ENCODE measurements at regions not wholly inside any gene's neighbourhood (a gene's known extent, or its start where the extent isn't known, plus 50 kb on each side); places are given as distances from the start of the nearest gene placed in this dataset.

DNA sequence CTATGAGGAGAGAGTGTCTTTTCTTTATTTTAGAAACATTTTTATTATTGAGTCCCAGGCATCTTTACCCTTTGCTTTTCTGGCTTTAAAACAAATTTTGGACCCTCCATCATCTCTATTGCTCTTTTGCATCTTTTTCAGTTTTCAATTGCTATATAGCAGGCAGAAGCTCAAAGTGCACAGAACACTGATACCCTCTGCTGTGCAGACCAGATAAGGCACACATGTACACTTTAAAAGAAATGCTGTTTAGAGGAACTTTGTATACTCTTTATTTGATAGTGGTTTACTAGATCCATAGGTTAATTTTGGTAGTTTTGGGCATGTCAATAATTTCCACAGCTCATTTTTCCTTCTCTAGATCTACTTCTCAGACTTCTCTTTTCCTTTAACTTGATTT is 324.2 kb downstream of the SH2D4B start:
- no peak for DNase-seq

DNA sequence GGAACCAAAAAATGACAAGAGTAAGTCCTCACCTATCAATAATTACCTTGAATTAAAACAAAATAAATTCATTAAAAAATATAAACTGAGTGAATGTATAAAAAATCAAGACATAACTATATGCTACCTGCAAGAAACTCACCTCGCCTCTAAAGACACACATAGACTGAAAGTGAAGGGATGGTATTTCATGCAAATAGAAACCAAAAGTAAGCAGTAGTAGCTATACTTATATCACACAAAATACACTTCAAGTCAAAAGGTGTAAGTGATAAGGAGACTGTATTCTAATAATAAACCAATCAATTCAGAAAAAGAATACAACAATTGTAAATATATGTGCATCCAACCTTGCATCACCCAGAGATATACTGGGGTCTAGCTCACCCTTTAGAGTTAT is 332.6 kb downstream of the SH2D4B start:
- no peak for DNase-seq

DNA sequence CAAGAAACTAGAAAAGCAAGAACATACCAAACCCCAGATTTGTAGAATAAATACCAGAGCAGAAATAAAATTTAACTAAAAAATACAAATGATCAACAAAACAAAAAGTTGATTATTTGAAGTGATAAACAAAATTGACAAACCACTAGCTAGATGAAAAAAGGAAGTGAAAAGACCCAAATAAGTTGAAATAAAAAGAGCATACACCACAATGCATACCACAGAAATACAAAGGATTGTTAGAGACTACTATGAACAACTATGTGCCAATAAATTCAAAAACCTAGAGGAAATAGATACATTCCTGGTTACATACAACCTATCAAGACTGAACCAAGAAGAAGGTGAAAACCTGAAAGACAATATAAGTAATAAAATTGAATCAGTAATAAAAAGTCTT is 333.4 kb downstream of the SH2D4B start:
- no peak for DNase-seq

DNA sequence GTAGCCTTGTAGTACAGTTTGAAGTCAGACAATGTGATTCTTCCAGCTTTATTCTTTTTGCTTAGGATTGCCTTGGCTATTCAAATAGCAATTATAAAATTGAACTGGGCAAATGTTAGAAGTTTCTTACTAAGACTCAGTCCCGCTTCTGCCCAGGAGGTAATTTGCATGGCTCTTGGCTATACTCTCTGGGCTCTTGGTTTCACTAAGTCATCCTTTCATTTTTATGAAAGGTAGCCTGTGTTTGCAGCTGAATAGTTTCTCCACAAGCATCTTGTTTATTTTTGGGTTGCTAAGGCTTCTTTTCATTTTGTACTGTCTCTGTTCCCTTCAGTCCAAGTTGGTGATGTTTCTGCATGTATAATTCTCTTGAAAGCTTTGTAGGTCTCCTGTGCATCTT is 340.6 kb downstream of the SH2D4B start:
- DNase-seq, result no peak

DNA sequence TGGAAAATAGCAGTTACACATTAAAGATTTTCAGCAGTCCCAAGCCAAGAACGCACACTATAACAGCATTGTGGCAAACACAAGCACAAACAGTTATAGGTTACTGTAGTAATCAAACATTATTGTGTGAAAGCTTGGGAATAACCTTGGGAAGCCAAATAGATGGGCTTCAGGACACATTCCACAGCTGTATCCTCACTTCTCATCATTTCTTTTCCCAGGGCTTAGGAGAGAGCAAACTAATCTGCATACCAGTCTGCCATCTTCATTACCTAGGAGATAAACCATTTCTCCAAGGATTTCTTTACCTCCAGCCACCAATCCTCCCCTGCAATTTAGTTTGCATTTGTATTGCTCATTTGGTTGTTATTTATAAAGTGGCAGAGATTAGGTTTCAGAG is 352.4 kb downstream of the SH2D4B start:
- no peak for DNase-seq

DNA sequence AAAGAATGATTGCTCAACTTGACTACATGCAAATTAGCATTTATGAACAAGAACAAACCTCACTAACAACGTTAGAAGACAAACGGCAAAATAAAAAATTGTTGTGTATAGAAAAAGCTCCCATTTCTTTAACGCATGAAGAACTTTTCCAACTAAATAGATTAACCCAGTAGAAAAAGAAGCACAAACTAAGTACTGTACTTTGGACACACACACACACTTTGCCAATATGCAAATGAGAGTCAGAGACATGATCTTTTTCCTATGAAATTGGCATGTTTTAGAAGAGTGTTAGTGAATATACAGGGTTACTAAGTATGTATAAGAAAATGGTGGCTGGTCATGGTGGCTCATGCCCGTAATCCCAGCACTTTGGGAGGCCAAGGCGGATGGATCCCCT is 355.6 kb downstream of the SH2D4B start:
- no peak for DNase-seq

DNA sequence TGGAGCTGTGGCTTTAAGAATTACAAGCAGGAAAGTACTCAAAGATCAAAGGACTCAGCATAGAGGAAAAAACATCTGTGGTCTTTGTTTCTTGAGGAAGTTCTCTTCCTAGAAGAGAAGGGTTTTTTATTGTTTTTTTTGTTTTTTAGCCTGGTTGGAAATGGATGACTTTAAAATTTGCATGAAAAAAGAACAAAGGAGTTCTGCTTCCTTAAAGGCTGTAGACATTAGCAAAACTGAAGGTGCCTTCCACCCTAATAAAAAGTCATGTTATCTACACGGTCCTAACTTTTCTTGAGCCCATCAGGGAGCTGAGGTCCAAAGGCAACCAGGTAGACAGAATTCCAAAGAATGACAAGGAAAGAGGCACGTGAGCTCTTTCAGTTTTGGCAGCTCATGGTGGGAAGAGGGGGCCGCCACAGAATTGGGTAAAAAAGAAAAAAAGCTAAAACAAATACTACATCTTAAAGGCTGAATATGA is 356.6 kb downstream of the SH2D4B start:
- DNase-seq, result no peak

DNA sequence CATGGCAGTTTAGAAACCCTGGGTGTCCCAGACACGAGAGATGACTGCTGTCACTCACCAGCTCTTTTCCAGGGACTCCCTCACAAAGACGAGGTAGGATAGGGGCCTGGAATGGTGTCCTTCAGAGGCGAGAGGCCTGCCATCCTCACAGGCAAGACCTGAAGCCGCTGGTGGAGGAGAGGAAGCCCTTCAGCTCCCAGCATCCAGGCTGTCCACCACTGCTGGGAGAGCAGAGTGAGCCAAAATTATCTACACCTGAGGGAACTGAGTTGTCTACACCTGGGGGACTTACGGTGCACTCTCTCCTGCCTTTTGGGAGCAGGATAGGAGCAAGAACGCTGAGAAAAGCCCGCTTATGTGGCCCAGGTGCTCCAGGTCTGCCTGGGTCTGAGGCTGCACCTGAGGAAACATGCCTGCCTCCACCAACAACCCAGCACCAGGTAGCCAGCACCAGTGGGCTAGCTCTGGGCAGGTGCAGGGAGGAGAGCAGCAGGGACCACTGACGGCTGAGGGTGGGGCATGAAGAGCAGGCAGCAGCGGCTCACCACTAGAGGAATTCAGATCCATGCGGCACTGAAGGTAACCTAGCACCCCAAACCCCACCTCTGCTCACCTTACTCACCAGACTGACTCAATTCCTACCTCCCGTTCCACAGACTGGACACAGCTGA is 357.2 kb downstream of the SH2D4B start:
- DNase-seq, result no peak

DNA sequence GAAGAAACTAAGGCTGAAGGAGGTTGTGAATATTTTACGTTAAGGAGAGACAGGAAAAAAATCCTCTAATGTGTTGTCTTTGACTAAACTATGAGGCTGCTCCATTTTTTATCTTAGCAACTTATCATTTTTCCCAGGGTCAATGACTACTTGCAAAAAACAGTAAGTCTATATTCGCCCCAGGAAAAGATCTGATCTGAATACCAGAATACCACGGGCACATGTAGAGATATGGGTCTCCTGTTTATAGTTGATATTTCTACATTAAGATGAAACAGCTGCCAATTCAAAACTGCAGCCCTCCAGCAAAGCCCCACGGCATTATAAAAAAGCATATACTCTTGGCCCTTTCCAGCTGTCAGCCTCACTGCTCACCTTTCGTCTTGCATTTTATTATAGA is 358.4 kb downstream of the SH2D4B start:
- no peak for DNase-seq

DNA sequence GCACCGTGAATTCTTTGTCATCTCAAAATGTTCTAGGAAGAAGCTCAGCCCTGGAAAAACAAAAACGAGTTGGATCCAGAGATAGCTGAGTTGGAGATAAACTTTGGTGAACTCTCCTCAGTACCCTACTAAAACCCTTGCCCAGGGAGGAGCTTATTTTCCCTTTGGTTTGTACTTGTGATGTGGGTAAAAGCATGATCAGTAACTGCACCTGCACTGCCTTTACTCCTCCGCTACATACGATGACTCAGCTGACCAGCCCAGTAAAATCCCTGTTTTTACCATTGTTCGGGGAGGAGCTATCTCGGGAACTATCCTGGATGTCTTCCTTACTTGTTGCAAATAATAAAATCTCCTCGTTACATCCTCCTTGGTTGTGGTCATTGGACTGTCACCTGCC is 359.3 kb downstream of the SH2D4B start:
- no peak for DNase-seq

DNA sequence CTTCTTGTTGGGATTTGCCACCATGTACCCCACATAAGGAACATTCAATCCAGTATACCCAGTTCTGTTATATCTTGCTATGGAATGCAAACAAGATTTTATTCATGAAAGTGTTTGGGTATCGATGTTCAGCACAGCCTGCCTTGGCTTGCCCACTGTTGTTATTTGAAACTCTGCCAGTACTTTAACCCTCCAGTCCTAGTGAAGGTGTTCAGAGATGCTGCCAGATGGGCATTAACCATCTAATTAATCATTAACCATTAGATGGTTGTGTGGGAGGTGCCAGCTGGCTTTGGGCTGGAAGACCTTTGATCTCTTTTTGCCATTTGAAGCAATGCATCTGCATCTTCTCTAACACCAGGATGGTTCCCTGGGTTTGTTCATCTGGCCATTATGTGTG is 363.0 kb downstream of the SH2D4B start:
- DNase-seq, result no peak

DNA sequence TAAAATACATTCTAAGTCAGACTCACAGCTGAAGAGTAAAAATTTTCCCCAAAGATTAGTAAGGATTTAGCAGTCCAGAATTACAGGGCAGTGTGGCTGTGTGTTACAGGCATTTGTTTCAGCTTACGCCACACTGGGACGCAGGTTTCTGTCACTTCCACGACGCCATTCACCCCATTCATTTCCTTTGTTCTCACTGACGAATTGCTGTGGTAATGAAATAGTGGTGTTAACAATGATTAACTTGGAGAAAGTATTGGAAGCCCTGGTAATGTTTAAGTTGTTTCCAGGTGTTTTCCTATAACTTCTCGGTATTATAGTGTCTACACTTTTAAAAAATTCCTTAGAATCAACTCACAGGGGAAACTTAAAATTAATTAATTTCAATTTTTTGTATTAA is 370.9 kb downstream of the SH2D4B start:
- no peak for DNase-seq

DNA sequence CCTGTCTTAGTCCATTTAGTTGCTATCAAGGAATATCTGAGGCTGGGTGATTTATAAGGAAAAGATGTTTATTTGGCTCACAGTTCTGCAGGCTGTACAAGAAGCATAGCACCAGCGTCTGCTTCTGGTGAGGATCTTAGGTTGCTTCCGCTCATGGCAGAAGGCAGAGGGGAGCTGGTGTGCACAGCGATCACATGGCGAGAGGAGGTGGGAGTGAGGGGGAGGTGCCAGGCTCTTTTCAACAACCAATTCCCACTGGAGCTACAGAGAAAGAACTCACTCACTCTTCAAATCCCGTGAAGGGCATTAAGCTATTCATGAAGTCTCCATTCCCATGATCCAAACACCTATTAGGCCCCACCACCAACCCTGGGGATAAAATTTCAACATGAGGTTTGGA is 371.6 kb downstream of the SH2D4B start:
- DNase-seq, result no peak

DNA sequence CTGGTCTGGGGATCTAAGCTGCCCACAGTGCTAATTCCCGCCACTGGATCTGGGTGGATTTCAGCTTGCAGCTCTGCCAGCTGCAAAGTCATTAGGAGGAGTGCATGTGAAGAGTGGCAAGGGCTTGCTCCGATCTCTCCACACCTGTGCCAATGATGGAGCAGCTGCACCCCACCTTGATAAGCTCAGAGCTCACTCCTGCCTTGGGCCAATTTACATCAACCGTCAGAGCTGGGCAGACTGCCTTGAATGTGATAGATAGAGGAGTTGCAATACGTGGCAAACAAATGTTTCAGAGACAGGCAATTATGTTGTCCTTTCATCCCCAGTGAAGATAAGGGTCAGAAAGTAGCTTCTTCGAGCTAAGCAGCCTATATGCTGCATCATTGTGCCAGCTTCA is 379.9 kb downstream of the SH2D4B start:
- no peak for DNase-seq

DNA sequence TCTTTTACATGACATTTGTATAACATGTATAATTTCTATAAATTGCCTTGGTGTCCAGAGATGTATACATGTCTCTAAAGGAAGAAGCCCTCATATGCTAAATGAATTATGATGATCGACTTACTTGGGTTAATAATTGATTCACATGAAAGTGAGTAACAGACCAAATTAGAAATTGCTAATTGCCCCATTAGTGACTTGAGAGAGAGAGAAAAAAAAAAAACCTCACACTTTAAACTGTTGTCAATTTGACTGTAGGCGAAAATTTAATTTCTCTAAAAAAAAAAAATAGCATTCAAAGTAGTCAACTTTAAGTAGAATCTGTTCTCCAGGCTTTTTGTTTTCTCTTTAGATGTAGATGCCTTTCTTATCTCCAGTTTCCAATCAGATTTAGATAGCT is 383.3 kb downstream of the SH2D4B start:
- no peak for DNase-seq

DNA sequence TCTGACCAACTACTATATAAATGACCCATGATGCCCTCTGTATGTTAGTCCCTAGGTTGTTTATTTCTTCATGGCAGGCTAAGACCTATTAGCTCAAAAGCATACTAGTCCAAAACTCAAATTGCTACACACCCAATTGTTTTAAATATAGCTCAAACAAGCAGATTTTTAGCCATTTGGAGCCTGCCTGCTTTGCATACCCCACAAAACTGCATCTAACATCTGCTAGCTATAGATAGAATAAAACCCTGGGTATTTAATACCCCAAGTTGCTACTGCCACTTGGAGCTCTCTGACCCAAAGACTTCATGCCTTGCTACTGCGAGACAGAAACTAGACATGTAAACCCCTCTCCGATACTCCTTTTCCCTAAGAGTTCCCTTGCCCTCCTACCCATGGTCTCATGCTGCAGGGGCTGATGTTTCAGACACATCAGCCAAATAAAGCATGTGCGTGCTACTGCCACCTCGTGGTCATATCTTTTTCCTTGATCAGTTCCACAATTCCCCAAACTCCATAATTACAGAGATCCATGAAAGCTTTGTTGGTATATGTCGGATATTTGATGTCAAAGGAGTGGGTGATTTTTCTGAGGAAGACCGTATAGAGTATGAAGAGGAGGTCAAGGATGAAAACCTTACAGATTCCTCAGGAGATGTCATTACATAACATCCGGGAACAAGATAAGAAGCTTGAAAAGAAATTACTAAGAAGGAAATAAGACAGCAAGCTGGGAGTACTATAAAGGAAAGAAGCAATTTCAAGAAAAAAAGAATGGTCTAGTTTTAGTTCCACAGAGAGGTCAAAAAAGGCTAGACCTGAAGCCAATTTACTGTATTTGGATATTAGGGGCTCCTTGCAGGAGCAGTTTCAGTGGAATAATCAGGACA is 386.6 kb downstream of the SH2D4B start:
- DNase-seq, result no peak

DNA sequence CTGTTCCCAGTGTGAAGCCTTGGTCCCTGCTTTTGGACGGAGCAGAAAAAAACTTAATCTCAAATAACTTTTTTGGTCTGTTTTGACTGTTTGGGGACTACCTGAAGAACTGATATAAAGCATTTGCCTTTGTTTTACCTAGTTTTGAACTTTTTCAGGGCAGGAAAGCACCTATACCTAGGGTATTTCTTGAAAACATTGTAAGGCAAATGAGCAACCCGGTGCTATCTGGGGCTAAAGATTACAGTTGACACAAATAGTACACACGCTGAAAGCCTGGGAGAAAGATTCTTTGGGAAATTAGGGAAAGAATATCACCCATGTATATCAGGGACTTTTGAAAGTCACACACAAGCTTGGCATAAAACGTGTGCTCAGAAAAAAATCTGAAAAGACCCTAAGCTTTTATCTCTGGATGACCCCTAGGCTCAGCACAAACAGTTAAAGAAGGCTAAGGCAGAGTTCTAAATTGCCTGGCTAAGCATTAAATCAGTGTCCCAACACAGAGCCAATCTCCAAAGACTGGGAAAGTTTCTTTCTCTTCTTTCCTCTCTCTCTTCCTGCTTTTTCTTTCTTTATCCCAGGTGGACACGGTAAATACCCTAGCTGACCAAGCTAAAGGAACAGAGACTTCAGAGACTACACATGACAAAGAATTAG is 389.8 kb downstream of the SH2D4B start:
- DNase-seq, result no peak

DNA sequence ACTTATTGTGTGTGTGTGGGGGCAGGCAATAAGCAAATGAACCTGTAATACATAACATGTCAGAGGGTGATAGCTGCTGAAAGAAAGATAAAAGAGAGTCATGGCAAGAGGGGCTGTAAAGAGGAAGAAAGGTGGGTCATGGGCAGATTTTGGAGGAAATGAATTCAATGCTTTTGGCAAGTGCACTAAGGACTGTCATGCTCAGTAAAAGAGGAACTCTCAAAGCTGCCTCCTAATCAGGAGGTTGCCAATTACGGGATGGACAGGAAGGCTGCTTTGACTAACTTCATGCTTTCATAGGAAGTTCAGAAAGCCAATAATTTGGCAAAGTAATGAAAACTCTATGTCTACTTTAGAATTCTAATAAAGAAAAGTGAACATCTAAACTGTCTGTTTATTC is 401.2 kb downstream of the SH2D4B start:
- no peak for DNase-seq

DNA sequence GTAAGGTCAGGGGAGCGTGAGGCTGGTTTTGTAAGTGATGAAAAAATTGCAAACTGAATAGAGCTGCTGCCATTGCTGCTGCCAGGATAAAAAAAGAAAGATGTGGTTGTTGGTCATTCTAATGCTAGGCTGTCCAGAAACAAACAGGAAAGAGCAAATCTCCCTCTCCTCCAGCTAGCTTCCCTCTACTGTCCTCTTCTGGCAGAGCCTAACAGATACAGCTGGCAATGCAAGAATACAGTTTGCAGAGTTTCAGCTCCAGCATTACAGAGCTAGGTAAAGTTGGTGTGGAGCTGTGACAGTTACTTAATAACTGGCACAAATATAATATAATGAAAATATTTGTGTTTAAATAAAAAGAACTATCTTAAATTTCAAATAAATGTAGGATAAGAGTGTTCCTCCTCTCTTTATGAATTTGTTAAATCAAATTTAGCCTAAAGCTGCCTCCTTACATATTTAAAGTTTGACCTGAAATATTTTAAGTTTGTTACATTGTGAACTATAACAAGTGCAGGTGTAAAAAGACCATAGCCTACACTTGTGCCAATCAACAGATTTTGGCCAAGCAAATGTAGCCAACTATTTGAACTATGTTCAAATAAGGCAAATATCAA is 407.7 kb downstream of the SH2D4B start:
- DNase-seq, result no peak

DNA sequence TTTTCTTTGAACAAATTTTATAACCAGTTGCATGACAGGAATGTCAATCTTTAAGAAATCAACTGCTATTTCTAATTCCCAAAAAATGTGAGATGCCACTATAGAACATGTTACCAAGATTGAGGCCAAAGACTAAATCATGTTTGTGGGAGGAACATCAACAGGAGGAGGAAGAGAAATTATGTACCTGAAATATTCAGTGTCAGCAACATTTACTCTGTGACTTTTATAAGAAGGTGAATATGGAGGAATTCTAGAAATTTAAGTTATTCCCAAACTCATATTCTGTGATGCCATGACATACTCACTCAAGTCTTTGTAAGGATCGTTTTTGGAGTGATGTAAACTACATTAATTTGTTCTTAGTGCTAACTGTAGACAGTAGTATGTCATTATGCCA is 408.4 kb downstream of the SH2D4B start:
- no peak for DNase-seq

DNA sequence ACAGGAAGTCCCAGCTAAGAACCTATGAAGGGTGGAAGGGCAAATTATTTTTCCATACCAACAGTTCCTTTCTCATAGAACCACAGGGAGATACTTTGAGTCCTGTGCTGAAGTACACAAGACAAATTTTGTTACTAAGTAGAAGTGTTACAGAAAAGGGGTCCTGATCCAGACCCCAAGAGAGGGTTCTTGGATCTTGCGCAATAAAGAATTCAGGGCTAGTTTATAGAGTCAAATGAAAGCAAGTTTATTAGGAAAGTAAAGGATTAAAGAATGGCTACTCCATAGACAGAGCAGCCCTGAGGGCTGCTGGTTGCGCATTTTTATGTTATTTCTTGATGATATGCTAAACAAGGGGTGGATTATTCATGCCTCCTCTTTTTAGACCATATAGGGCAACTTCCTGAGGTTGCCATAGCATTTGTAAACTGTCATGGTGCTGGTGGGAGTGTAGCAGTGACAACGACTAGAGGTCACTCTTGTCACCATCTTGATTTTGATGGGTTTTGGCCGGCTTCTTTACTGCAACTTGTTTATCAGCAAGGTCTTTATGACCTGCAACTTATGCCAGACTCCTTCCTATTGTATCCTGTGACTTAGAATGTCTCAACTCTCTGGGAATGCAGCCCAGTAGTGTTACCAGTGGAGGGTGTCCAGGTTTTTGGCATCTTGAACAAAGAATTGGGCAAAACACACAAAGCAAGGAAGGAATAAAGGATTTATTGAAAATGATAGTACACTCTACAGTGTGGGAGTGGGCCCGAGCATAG is 409.4 kb downstream of the SH2D4B start:
- DNase-seq, result no peak

DNA sequence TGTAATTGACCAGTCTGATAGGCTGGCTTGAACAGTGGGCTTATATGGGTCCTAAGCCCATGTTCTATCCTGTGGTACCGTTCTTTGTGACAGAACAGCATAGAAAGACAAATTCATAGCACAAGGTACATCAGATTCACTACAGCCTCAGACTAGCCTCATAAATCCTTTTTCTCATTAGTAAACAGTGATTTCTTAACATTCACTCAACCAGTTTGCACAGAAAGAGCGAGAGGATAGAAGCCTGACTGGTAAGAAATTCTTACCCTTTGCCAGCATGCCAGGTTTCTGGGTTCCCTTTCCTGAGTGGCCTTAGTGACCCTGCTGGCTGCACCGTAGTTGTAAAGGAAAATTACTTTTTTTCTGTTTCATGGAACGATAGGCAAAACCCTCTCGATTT is 412.1 kb downstream of the SH2D4B start:
- no peak for DNase-seq

DNA sequence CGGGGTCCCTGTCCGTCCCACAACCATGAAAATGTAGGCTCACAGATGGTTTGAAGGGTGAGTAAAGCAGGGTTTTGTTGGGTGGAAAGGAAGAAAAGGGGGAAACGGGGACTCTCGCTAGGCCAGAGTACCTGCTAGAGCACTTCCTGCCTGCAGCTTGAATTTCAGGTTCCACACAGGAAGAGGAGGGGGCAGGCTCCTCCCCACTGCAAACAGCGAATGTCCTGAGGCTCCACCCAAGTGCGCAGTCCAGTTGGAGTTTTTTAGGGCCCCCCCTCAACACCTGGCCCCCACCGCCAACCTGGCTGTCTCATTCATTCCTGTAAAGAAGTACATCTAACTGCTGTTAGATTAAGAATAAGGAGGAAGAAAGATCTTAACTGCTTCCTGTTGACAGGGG is 414.7 kb downstream of the SH2D4B start:
- DNase-seq, result no peak
